ENCODE measurements at regions not wholly inside any gene's neighbourhood (a gene's known extent, or its start where the extent isn't known, plus 50 kb on each side); places are given as distances from the start of the nearest gene placed in this dataset.

DNA sequence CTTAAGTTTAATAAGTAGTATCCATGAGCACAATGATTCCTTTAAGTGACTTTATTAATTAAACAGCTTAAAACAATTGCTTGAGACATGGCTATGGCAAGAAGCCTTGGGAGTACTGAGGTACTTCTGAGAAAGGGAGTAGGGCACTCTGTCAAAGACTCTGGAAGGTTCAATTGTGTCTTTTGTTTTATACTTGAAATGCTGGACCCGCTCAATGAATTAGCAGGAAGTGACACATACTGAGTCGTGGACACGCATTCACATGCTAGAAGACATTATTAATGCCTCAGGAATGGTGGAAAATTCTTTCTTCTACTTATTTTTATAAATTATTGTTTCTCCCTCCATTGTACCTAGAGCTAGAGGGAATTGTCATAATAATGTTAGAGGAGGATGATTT is 347.3 kb upstream of the ZNF608 start:
- H3K4me1 ChIP-seq, result no peaks in the 10 kb centered on the region
- WGBS, result 80% methylated on average over 3 of the region's 3 CpGs

DNA sequence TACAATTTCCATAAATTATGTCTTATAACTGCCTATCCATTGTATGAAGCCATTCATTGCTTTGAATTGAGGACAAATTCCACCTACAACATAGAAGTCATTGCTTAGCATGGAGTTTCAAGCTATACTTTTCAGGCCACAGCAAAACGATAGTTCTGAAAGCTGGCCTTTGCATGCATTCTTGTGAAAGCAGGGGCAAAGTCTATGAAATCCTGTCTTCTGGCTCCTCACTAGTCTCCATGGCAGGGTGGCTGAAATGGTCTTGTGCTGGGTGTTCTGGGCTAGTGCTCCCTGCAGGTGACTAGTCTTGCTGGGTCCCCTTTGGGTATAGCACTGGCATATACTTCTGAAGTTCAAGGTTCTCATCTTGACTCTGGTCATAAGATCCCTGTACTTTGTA is 353.9 kb upstream of the ZNF608 start:
- intact Hi-C loops (cut with DNase I), result no loop called here
- 100% methylated on average over 1 of the region's 1 CpG for WGBS
- TF ChIP-seq, protein P1, sequence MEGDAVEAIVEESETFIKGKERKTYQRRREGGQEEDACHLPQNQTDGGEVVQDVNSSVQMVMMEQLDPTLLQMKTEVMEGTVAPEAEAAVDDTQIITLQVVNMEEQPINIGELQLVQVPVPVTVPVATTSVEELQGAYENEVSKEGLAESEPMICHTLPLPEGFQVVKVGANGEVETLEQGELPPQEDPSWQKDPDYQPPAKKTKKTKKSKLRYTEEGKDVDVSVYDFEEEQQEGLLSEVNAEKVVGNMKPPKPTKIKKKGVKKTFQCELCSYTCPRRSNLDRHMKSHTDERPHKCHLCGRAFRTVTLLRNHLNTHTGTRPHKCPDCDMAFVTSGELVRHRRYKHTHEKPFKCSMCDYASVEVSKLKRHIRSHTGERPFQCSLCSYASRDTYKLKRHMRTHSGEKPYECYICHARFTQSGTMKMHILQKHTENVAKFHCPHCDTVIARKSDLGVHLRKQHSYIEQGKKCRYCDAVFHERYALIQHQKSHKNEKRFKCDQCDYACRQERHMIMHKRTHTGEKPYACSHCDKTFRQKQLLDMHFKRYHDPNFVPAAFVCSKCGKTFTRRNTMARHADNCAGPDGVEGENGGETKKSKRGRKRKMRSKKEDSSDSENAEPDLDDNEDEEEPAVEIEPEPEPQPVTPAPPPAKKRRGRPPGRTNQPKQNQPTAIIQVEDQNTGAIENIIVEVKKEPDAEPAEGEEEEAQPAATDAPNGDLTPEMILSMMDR (IDR thresholded peaks at IDR 0.05), result no peak
- no peak for TF ChIP-seq EP300 (IDR thresholded peaks at IDR 0.05)
- TF ChIP-seq POLR2AphosphoS5 (IDR thresholded peaks at IDR 0.05), result no peak
- no peak for TF ChIP-seq POLR2A (IDR thresholded peaks at IDR 0.05; ENCODE audit: low read depth)

More for the DNA sequence above, 347.3 kb upstream of the ZNF608 start:
- TF ChIP-seq EP300 (IDR thresholded peaks at IDR 0.05) (no peak), POLR2AphosphoS5 (IDR thresholded peaks at IDR 0.05) (no peak), POLR2A (IDR thresholded peaks at IDR 0.05; ENCODE audit: low read depth) (no peak)
- TF ChIP-seq, protein P1 (IDR thresholded peaks at IDR 0.05), result no peak
- H3K9me3 ChIP-seq, result peaks cover 0 to 10% (median 2%) of the 10 kb centered on the region in 4 donors
- H3K4me3 ChIP-seq, result no peak overlapping the region
- H3K27me3 ChIP-seq, result no peaks in the 10 kb centered on the region
- no peak for DNase-seq (ENCODE audit: extremely low spot score)
- intact Hi-C loops (cut with DNase I), result no loop called here
- no peak overlapping the region for H3K27ac ChIP-seq (replicated peaks in 1 of 4)
- H3K36me3 ChIP-seq, result no peaks in the 10 kb centered on the region

DNA sequence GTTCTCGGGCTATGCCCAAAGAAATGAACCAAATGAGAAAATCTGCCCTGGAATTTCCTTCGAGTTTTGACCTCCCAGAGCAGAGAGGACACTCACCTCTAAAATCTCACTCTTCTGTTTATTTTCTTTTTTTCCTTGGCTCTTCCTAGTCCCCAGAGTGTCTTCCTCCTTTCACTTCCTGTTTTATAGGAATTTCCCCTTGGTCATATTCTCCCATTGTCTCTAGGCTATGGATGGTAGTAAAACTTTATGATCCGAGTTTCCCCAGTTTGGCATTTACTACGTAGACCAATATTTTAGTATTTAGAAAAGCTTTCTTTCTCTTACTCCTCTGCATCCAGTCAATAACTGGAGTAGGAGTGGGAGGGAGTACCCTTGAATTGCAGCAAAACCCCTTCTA is 354.5 kb upstream of the ZNF608 start:
- 91% methylated on average over 4 of the region's 4 CpGs for WGBS
- Histone ChIP-seq H3K27me3 (no peaks in the 10 kb centered on the region), H3K4me3 (no peak overlapping the region), H3K36me3 (no peaks in the 10 kb centered on the region), H3K27ac (replicated peaks in 1 of 4) (no peak overlapping the region), H3K9me3 (peaks cover 0 to 6% (median 1%) of the 10 kb centered on the region in 4 donors), H3K4me1 (no peaks in the 10 kb centered on the region)
- TF ChIP-seq EP300 (IDR thresholded peaks at IDR 0.05) (no peak), POLR2A (IDR thresholded peaks at IDR 0.05; ENCODE audit: low read depth) (no peak), POLR2AphosphoS5 (IDR thresholded peaks at IDR 0.05) (no peak)
- TF ChIP-seq, protein P1 (IDR thresholded peaks at IDR 0.05), result no peak
- no peak for DNase-seq (ENCODE audit: extremely low spot score)
- intact Hi-C loops (cut with DNase I), result no loop called here

More for the DNA sequence above, 353.9 kb upstream of the ZNF608 start:
- no peaks in the 10 kb centered on the region for H3K36me3 ChIP-seq
- DNase-seq (ENCODE audit: extremely low spot score), result no peak
- H3K4me3 ChIP-seq, result no peak overlapping the region
- no peaks in the 10 kb centered on the region for H3K27me3 ChIP-seq
- peaks cover 0 to 10% (median 2%) of the 10 kb centered on the region in 4 donors for H3K9me3 ChIP-seq
- no peak overlapping the region for H3K27ac ChIP-seq (replicated peaks in 1 of 4)
- no peaks in the 10 kb centered on the region for H3K4me1 ChIP-seq

DNA sequence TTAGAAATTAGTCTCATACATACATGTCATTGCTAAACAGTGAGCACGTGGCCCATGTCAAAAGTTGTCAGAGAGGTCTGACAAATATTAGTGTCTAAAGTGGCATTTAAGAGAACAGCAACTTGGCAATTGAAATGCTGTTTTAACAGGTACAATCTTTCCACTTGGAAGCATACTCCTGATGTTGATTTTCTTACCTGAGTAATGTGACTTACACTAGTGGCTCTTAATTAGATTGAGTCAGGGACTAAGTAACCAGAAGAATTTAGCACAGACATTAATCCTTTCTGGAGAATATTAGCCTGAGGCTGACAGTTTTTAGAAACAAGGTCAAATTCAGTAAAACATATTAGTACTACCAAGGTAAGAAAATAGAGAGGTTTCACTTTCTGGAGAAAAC is 357.0 kb upstream of the ZNF608 start:
- Histone ChIP-seq H3K4me1 (no peaks in the 10 kb centered on the region), H3K36me3 (no peaks in the 10 kb centered on the region), H3K4me3 (no peak overlapping the region), H3K9me3 (no peaks in the 10 kb centered on the region), H3K27me3 (no peaks in the 10 kb centered on the region), H3K27ac (replicated peaks in 1 of 4) (no peak overlapping the region)
- no peak for TF ChIP-seq POLR2AphosphoS5 (IDR thresholded peaks at IDR 0.05)
- no peak for TF ChIP-seq EP300 (IDR thresholded peaks at IDR 0.05)
- TF ChIP-seq, protein P1 (IDR thresholded peaks at IDR 0.05), result no peak
- no peak for TF ChIP-seq POLR2A (IDR thresholded peaks at IDR 0.05; ENCODE audit: low read depth)
- intact Hi-C loops (cut with DNase I), result no loop called here
- no peak for DNase-seq (ENCODE audit: extremely low spot score)
- WGBS, result 81% methylated on average over 1 of the region's 1 CpG

DNA sequence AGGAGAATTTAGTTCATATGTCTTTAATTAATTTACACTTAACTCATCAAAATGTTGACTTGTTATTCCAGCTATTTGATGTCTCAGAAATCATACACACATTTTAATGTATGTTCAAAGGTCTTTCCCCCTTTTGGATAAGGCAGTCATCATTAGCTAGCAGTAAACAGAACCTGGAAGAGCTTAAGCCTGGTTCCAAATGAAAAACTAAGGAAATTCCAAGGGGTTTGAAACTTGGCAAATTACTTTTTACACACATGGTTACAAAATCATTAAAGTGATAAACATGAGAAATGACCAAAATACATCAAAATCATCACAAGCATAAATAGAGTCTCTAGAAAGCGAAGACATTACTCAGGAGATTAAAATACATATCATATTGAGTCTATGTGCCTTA is 359.8 kb upstream of the ZNF608 start:
- H3K36me3 ChIP-seq, result no peaks in the 10 kb centered on the region
- DNase-seq (ENCODE audit: extremely low spot score), result no peak
- no peaks in the 10 kb centered on the region for H3K9me3 ChIP-seq
- no peak overlapping the region for H3K27ac ChIP-seq (replicated peaks in 1 of 4)
- TF ChIP-seq POLR2A (IDR thresholded peaks at IDR 0.05; ENCODE audit: low read depth), result no peak
- TF ChIP-seq POLR2AphosphoS5 (IDR thresholded peaks at IDR 0.05), result no peak
- no peak for TF ChIP-seq EP300 (IDR thresholded peaks at IDR 0.05)
- TF ChIP-seq, protein P1 (IDR thresholded peaks at IDR 0.05), result no peak
- H3K4me3 ChIP-seq, result no peak overlapping the region
- no peaks in the 10 kb centered on the region for H3K27me3 ChIP-seq
- WGBS, result 96% methylated on average over 1 of the region's 1 CpG
- intact Hi-C loops (cut with DNase I), result no loop called here
- no peaks in the 10 kb centered on the region for H3K4me1 ChIP-seq

Data from esophagus muscularis mucosa (tissue), 4 donors.